GM23248 (cell line): ENCODE measurements at regions not wholly inside any gene's neighbourhood (a gene's known extent, or its start where the extent isn't known, plus 50 kb on each side); places are given as distances from the start of the nearest gene placed in this dataset.
"Not testable (repeated sequence)": the region's sequence is repeated elsewhere in the genome, so short reads cannot be mapped to it uniquely, and the experiment has no call there.

Source experiments
- DNase-seq: peaks from one replicate; pipeline ENCODE4 v3.0.0-alpha.2; 2015
- H2AFZ ChIP-seq: fragments of 200-600 bp; sonication (generic); 2 replicates; pipeline ENCODE4 v1.6.1; 2016; ENCODE audit warnings: antibody characterized with exemption
- H3F3A ChIP-seq: fragments of 200-600 bp; sonication (generic); 2 replicates; pipeline ENCODE4 v1.6.1; 2016; ENCODE audit warnings: mild to moderate bottlenecking, antibody characterized with exemption, mixed run types; ENCODE audit not compliant: insufficient read depth
- H3K27ac ChIP-seq: fragments of 200-600 bp; sonication (generic); 2 replicates; pipeline ENCODE4 v1.5.1; 2016; ENCODE audit warnings: mild to moderate bottlenecking
- H3K27me3 ChIP-seq: fragments of 200-600 bp; sonication (generic); replicated peaks from 2 replicates; pipeline ENCODE4 v1.6.1; 2016; ENCODE audit warnings: mild to moderate bottlenecking; ENCODE audit not compliant: insufficient read depth
- H3K36me3 ChIP-seq: fragments of 200-600 bp; sonication (generic); 2 replicates; pipeline ENCODE4 v1.6.1; 2016; ENCODE audit warnings: low read depth, mild to moderate bottlenecking
- H3K4me1 ChIP-seq: fragments of 200-600 bp; sonication (generic); 2 replicates; pipeline ENCODE4 v1.6.1; 2016; ENCODE audit warnings: mild to moderate bottlenecking; ENCODE audit not compliant: insufficient read depth
- H3K4me2 ChIP-seq: fragments of 200-600 bp; sonication (generic); one replicate; pipeline ENCODE4 v1.6.1; 2016; ENCODE audit warnings: mild to moderate bottlenecking; ENCODE audit not compliant: unreplicated experiment
- H3K4me3 ChIP-seq: fragments of 200-600 bp; sonication (generic); 2 replicates; pipeline ENCODE4 v1.5.1; 2016; ENCODE audit warnings: mild to moderate bottlenecking
- H3K79me2 ChIP-seq: fragments of 200-600 bp; sonication (generic); 2 replicates; pipeline ENCODE4 v1.6.1; 2016; ENCODE audit warnings: mild to moderate bottlenecking; ENCODE audit not compliant: insufficient read depth
- H3K9ac ChIP-seq: fragments of 200-600 bp; sonication (generic); 2 replicates; pipeline ENCODE4 v1.6.1; 2016; ENCODE audit warnings: mild to moderate bottlenecking
- H3K9me2 ChIP-seq: fragments of 200-600 bp; sonication (generic); 2 replicates; pipeline ENCODE4 v1.6.1; 2016; ENCODE audit warnings: mixed run types, mild to moderate bottlenecking, moderate library complexity; ENCODE audit not compliant: insufficient read depth
- H3K9me3 ChIP-seq: fragments of 200-600 bp; sonication (generic); one replicate; pipeline ENCODE4 v1.6.1; 2017; ENCODE audit warnings: low read depth
- H4K20me1 ChIP-seq: fragments of 200-600 bp; sonication (generic); 2 replicates; pipeline ENCODE4 v1.6.0; 2016; ENCODE audit not compliant: insufficient read depth
- EZH2 ChIP-seq: fragments of 200-600 bp; sonication (generic); IDR thresholded peaks from 2 replicates; pipeline ENCODE4 v1.6.1; 2018; ENCODE audit warnings: antibody characterized with exemption, mild to moderate bottlenecking; ENCODE audit not compliant: insufficient read depth, poor library complexity, severe bottlenecking
- EZH2phosphoT487 ChIP-seq: fragments of 200-600 bp; sonication (generic); IDR thresholded peaks from 2 replicates; pipeline ENCODE4 v1.6.1; 2018; ENCODE audit warnings: antibody characterized with exemption, moderate library complexity, mild to moderate bottlenecking, low read depth; ENCODE audit not compliant: insufficient read depth
- WGBS, 2 experiments: methylation state at CpG; one replicate each; pipeline ENCODE4 v1.1.6; 2015 to 2017; ENCODE audit warnings: low lambda C conversion rate in 2 of 2, low coverage in 1 of 2; ENCODE audit errors: missing lambda C conversion rate in 2 of 2; 5-methylcytosine and 5-hydroxymethylcytosine counted together
- in situ Hi-C: fragments of 300-500 bp; cut with MboI; formaldehyde crosslinking; loops from 2 replicates; pipeline ENCODE4 v1.15.0; 2020

DNA sequence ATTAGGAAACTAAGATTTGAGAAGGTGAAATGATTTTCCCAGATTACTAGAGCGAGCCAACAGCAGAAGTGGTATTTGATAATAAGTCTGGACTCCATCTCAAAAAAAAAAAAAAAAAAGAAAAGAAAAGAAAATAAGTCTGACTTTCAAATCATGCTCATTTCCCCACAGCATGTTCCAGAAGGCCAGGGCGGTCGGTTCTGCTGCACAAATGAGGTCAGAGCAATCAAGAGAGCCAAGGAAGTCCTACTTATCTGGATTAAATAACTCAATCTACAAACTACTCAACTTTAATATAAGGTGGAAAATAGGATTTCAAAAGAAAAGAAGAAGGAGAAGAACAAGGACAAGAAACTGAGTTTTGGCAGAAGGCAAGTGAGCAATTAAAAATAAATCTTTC, 130.4 kb upstream of the RASA1 start:
- Histone ChIP-seq H3K9me2 (no peaks in the 10 kb centered on the region), H3K79me2 (no peaks in the 10 kb centered on the region), H3K4me1 (peaks cover 41% of the 10 kb centered on the region), H3F3A (0 out of 2 replicates have a peak, but pooled peaks cover 10% of the 10 kb centered on the region), H3K9me3 (no peaks in the 10 kb centered on the region), H3K4me2 (no peak overlapping the region), H4K20me1 (no peaks in the 10 kb centered on the region), H3K9ac (no peak overlapping the region), H3K4me3 (no peak overlapping the region), H3K27ac (0 out of 2 replicates have a peak overlapping the region, but pooled peaks have one; percentile 34), H3K36me3 (no peaks in the 10 kb centered on the region), H2AFZ (peak overlapping the region; percentile 72), H3K27me3 (no peaks in the 10 kb centered on the region)
- DNase-seq = peak; percentile 41
- in situ Hi-C loops = no loop called here
- no peak for TF ChIP-seq EZH2phosphoT487
- no peak for TF ChIP-seq EZH2
- 60 to 67% methylated on average over 3 of the region's 3 CpGs for WGBS, 2 experiments

DNA sequence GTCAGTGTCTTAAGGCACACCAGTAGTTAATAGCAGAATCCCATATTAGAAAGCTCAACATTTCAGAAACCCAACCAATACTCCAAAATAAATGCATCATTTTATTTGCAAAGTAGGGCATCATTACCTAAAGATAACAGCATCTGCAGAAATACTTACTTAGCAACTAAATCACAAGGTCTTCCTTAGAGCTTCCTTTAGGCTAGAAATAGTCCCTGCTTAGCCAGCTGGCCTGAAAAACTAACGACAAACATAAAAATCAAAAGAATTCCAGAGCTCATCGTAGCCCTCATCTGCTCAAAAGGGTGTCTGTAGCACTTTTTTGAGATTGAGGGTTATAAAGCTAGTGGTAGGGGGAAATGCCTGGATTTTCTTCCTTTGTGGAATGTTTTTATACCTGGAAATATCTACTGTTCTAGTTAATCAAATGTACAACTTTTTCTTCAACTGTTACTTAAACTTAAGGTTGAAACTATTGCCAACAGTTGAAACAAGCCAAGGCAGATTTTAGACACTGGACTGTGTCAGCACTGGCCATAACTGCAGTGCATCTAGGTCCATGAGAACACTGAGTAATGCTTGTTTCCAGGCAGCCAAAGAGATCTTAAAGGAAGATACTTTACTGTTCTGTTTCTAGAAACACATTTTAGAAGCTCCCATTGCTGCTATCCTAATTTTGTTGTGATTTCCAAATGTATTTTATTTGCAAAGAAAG, 129.4 kb upstream of the RASA1 start:
- in situ Hi-C loops = no loop called here
- H3K27ac ChIP-seq = peak overlapping the region; percentile 20; the same call in 1 of the 2 replicates

DNA sequence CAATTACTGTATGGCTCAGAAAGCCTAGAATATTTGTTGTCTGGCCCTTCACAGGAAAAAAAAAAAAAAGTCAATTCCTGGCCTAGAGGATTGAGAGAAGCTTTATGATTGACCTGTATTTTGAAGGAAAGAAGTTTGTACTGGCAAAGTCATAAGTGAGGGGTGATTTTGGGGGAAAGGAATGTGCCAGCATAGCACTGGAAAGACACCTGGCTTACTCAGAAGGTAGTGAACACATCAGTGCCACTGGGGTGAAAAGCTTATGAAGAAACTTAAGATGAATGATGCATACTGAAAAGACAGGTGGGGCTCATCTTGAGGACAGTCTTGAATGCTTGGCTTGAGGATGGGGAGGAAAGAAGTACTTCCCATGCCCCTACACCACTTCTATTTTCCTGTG, 127.9 kb upstream of the RASA1 start:
- H3K4me1 ChIP-seq = peaks cover 37% of the 10 kb centered on the region
- TF ChIP-seq EZH2 = no peak
- no peak for TF ChIP-seq EZH2phosphoT487
- H3K4me3 ChIP-seq = no peak overlapping the region
- H3K9me2 ChIP-seq = no peaks in the 10 kb centered on the region
- H3K79me2 ChIP-seq = no peaks in the 10 kb centered on the region
- in situ Hi-C loops = no loop called here
- no peaks in the 10 kb centered on the region for H3K27me3 ChIP-seq
- no peak overlapping the region for H3K4me2 ChIP-seq
- no peak for DNase-seq
- no peak overlapping the region for H3K27ac ChIP-seq
- H3F3A ChIP-seq = 0 out of 2 replicates have a peak, but pooled peaks cover 10% of the 10 kb centered on the region
- H2AFZ ChIP-seq = no peak overlapping the region
- no peak overlapping the region for H3K9ac ChIP-seq
- no peaks in the 10 kb centered on the region for H3K9me3 ChIP-seq
- H4K20me1 ChIP-seq = no peaks in the 10 kb centered on the region
- H3K36me3 ChIP-seq = no peaks in the 10 kb centered on the region

More for the DNA sequence above, 129.4 kb upstream of the RASA1 start:
- no peak for TF ChIP-seq EZH2phosphoT487
- TF ChIP-seq EZH2 = no peak
- Histone ChIP-seq H3K36me3 (no peaks in the 10 kb centered on the region), H3K9me2 (no peaks in the 10 kb centered on the region), H3K4me1 (peaks cover 37% of the 10 kb centered on the region), H3K79me2 (no peaks in the 10 kb centered on the region), H3K27me3 (no peaks in the 10 kb centered on the region), H3F3A (0 out of 2 replicates have a peak, but pooled peaks cover 10% of the 10 kb centered on the region), H3K4me3 (no peak overlapping the region), H3K9me3 (no peaks in the 10 kb centered on the region), H3K9ac (no peak overlapping the region), H2AFZ (peak overlapping the region; percentile 72), H4K20me1 (no peaks in the 10 kb centered on the region), H3K4me2 (peak overlapping the region; percentile 26)
- WGBS, 2 experiments = 10 to 13% methylated on average over 2 of the region's 2 CpGs
- peak; percentile 49 for DNase-seq

- H3K9me2 ChIP-seq = no peaks in the 10 kb centered on the region
- in situ Hi-C loops = no loop called here
- no peak overlapping the region for H3K9ac ChIP-seq
- no peak for TF ChIP-seq EZH2
- no peak for TF ChIP-seq EZH2phosphoT487
- no peaks in the 10 kb centered on the region for H3K79me2 ChIP-seq
- H3F3A ChIP-seq = peaks cover 25% of the 10 kb centered on the region
- H2AFZ ChIP-seq = no peak overlapping the region
- H3K4me1 ChIP-seq = peaks cover 41% of the 10 kb centered on the region
- H3K9me3 ChIP-seq = no peaks in the 10 kb centered on the region
- DNase-seq = no peak
- H3K4me3 ChIP-seq = no peak overlapping the region
- H4K20me1 ChIP-seq = no peaks in the 10 kb centered on the region
- WGBS, 2 experiments = 63 to 82% methylated on average over 1 of the region's 1 CpG
- no peak overlapping the region for H3K27ac ChIP-seq
- H3K27me3 ChIP-seq = no peaks in the 10 kb centered on the region
- no peaks in the 10 kb centered on the region for H3K36me3 ChIP-seq
- no peak overlapping the region for H3K4me2 ChIP-seq
Observed at GRCh38 chr5:87141544-87141943, 126.1 kb upstream of the RASA1 start.

DNA sequence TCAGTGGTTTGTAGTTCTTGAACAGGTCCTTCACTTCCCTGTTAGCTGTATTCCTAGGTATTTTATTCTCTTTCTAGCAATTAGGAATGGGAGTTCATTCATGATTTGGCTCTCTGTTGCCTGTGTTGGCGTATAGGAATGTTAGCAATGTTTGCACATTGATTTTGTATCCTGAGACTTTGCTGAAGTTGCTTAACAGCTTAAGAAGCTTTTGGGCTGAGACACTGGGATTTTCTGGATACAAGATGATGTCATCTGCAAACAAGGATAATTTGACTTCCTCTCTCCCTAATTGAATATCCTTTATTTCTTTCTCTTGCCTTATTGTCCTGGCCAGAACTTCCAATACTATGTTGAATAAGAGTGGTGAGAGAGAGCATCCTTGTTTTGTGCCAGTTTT, 121.8 kb upstream of the RASA1 start:
- DNase-seq = peak; percentile 72
- H3K36me3 ChIP-seq, in situ Hi-C loops, H3K79me2 ChIP-seq, H3K27me3 ChIP-seq, H3K9ac ChIP-seq, H3K4me3 ChIP-seq, H3K9me2 ChIP-seq, H3K9me3 ChIP-seq, H4K20me1 ChIP-seq: not testable (repeated sequence)
- H3K27ac ChIP-seq = peak overlapping the region; percentile 35
- H3F3A ChIP-seq = peaks cover 34% of the 10 kb centered on the region
- WGBS, 2 experiments = 22 to 25% methylated on average over 1 of the region's 1 CpG
- 0 out of 2 replicates have a peak overlapping the region, but pooled peaks have one; percentile 18 for H2AFZ ChIP-seq
- peaks cover 34% of the 10 kb centered on the region for H3K4me1 ChIP-seq
- peak overlapping the region; percentile 45 for H3K4me2 ChIP-seq
